Small intestine (tissue), 7 donors: ENCODE measurements at regions not wholly inside any gene's neighbourhood (a gene's known extent, or its start where the extent isn't known, plus 50 kb on each side); places are given as distances from the start of the nearest gene placed in this dataset.

Experiments used
- DNase-seq, 2 donors: peaks; one replicate each; pipeline versions ENCODE4 v3.0.0 to v3.0.0-alpha.2; 2013
- FAIRE-seq: peaks from 2 replicates; lab custom pipeline; 2012; peaks lifted over from hg19 to GRCh38; lab: Jason Lieb, UNC
- H3K27ac ChIP-seq, 3 donors: one replicate each; pipeline ENCODE4 v1.5.1; 2013; ENCODE audit warnings: low read length in 2 of 3, mild to moderate bottlenecking in 2 of 3, control low read depth in 1 of 3, inconsistent platforms in 1 of 3, low read depth in 1 of 3, moderate library complexity in 1 of 3
- H3K27me3 ChIP-seq, 3 donors: one replicate each; pipeline ENCODE4 v1.6.1; 2013; ENCODE audit warnings: low read length in 3 of 3, inconsistent platforms in 1 of 3; ENCODE audit not compliant: control insufficient read depth in 3 of 3, insufficient read depth in 3 of 3
- H3K36me3 ChIP-seq, 3 donors: one replicate each; pipeline ENCODE4 v1.6.1; 2013; ENCODE audit warnings: low read length in 3 of 3, inconsistent platforms in 1 of 3, low read depth in 1 of 3, mild to moderate bottlenecking in 1 of 3, moderate library complexity in 1 of 3; ENCODE audit not compliant: control insufficient read depth in 3 of 3, insufficient read depth in 2 of 3
- H3K4me1 ChIP-seq, 3 donors: one replicate each; pipeline ENCODE4 v1.6.1; 2013; ENCODE audit warnings: low read length in 2 of 3, inconsistent platforms in 1 of 3, low read depth in 1 of 3, mild to moderate bottlenecking in 1 of 3, moderate library complexity in 1 of 3; ENCODE audit not compliant: control insufficient read depth in 3 of 3, insufficient read depth in 2 of 3
- H3K4me3 ChIP-seq, 3 donors: one replicate each; pipeline ENCODE4 v1.5.1; 2013; ENCODE audit warnings: low read length in 3 of 3, control low read depth in 1 of 3, inconsistent platforms in 1 of 3, low read depth in 1 of 3, mild to moderate bottlenecking in 1 of 3, moderate library complexity in 1 of 3
- H3K9me3 ChIP-seq, 2 donors: one replicate each; pipeline ENCODE4 v1.6.1; 2013; ENCODE audit warnings: low read depth in 1 of 2, low read length in 1 of 2; ENCODE audit not compliant: control insufficient read depth in 2 of 2, insufficient read depth in 1 of 2
- WGBS, 3 donors: extraction: QIAGEN DNeasy Blood & Tissue Kit; methylation state at CpG; one replicate each; pipeline ENCODE4 v1.1.7; 2013; 5-methylcytosine and 5-hydroxymethylcytosine counted together
- donor health status: healthy with polysubstance abuse.
- donor health status: control.
- donor health status: control.
- donor health status: Bipolar disorder and iron deficiency.
- donor health status: healthy.

- FAIRE-seq (no peak), DNase-seq (no peak)
- H3K27me3 ChIP-seq: no peaks in the 10 kb centered on the region
- H3K4me3 ChIP-seq: no peak overlapping the region
- H3K36me3 ChIP-seq: no peaks in the 10 kb centered on the region
- no peak overlapping the region for H3K27ac ChIP-seq
- H3K9me3 ChIP-seq: no peaks in the 10 kb centered on the region
- H3K4me1 ChIP-seq: peaks cover 0 to 4% (median 0%) of the 10 kb centered on the region in 3 donors
- 74 to 84% (median 80%) methylated on average over 10 of the region's 10 CpGs for WGBS, 3 donors
Measured at GRCh38 chr10:133006202-133006601, 63.8 kb upstream of the CFAP46 start.

DNA sequence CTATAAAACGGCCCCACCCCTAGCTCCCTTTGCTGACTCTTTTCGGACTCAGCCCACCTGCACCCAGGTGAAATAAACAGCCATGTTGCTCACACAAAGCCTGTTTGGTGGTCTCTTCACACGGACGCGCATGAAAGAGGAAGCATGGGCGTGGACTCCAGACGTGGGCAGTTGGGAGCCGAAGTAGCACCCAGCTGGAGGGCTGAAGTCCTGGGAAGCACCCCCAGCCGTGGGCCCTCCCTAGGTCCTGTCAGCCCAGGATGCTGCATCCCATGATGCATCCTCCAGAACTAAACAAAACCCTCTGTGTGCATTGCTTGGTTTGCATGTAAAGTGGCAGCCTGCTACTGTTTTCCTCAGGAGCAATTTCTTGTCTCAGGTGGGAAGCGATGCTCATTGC, 62.1 kb upstream of the CFAP46 start:
- no peaks in the 10 kb centered on the region for H3K36me3 ChIP-seq
- FAIRE-seq: no peak
- H3K4me3 ChIP-seq: no peak overlapping the region
- no peak overlapping the region for H3K27ac ChIP-seq
- no peaks in the 10 kb centered on the region for H3K27me3 ChIP-seq
- no peak for DNase-seq
- no peaks in the 10 kb centered on the region for H3K9me3 ChIP-seq
- 62 to 73% (median 64%) methylated on average over 10 of the region's 10 CpGs for WGBS, 3 donors
- peaks cover 0 to 4% (median 0%) of the 10 kb centered on the region in 3 donors for H3K4me1 ChIP-seq

- Histone ChIP-seq H3K27ac (no peak overlapping the region), H3K4me3 (no peak overlapping the region), H3K27me3 (no peaks in the 10 kb centered on the region), H3K9me3 (no peaks in the 10 kb centered on the region), H3K36me3 (no peaks in the 10 kb centered on the region), H3K4me1 (no peaks in the 10 kb centered on the region)
- no peak for FAIRE-seq
- no peak for DNase-seq
- 48 to 71% (median 69%) methylated on average over 3 of the region's 3 CpGs for WGBS, 3 donors
Measured at GRCh38 chr10:133003188-133003587, 60.8 kb upstream of the CFAP46 start.

GRCh38 chr10:133002685-133003084, 60.3 kb upstream of the CFAP46 start:
- Histone ChIP-seq H3K4me1 (no peaks in the 10 kb centered on the region), H3K27me3 (no peaks in the 10 kb centered on the region), H3K27ac (no peak overlapping the region), H3K4me3 (no peak overlapping the region), H3K9me3 (no peaks in the 10 kb centered on the region), H3K36me3 (no peaks in the 10 kb centered on the region)
- 24 to 46% (median 41%) methylated on average over 2 of the region's 2 CpGs for WGBS, 3 donors
- FAIRE-seq (no peak), DNase-seq (no peak)

- no peaks in the 10 kb centered on the region for H3K4me1 ChIP-seq
- no peak for DNase-seq
- 83 to 93% (median 87%) methylated on average over 12 of the region's 12 CpGs for WGBS, 3 donors
- no peaks in the 10 kb centered on the region for H3K27me3 ChIP-seq
- no peaks in the 10 kb centered on the region for H3K36me3 ChIP-seq
- H3K4me3 ChIP-seq: no peak overlapping the region
- H3K27ac ChIP-seq: no peak overlapping the region
- no peak for FAIRE-seq
- H3K9me3 ChIP-seq: no peaks in the 10 kb centered on the region
Measured at GRCh38 chr10:133001114-133001513, 58.7 kb upstream of the CFAP46 start.

DNA sequence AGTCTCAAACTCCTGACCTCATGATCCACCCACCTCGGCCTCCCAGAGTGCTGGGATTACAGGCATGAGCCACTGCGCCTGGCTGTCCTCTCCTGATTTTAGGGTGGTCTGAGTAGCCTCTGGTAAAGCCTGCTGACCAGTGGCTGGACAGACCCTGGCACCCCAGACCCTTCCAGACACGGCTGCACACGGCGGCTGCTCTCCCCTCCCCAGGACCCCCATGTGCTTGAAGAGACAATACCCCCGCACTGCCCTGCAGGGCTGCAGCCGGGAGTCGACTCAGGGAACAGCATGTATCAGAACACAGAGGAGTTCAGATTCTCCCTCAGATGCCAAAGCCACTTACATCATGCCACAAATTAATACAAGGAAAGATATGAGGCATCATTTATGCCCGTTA, 58.3 kb upstream of the CFAP46 start:
- Histone ChIP-seq H3K9me3 (no peaks in the 10 kb centered on the region), H3K4me1 (no peaks in the 10 kb centered on the region), H3K27me3 (no peaks in the 10 kb centered on the region), H3K4me3 (no peak overlapping the region), H3K36me3 (no peaks in the 10 kb centered on the region), H3K27ac (no peak overlapping the region)
- no peak for FAIRE-seq
- WGBS, 3 donors: 80 to 84% (median 82%) methylated on average over 9 of the region's 9 CpGs
- DNase-seq: no peak

DNA sequence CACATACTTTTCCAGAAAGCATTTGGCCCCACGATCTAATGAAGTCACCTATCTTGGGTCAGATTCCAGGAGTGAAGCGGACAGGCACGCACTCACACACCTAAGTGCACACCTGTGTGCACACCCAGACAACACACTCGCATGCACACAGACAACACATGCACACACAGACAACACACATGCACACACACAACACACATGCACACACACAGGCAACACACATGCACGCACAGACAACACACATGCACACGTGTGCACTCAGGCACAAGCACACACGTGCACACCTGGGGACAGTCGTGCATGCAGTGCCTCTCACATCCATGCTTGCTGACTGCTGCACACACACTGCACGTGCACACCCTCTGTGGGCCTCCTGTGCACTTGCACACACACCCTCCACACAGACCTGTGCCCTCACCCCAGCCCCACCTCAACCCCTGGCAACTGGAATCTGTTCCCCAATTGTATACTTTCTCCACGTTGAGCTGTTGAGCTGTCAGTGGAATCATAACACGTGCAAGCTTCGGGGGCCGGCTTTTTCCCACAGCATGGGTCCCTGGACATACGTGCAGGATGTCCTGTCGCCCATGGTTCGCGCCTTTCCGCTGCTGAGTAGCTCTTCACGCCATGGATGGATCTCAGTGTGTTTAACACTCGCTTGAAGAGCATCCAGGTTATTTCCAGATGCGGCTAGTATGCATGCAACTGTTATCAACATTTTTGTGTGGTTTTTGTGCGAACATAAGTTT, 55.3 kb upstream of the CFAP46 start:
- WGBS, 3 donors: 78 to 82% (median 79%) methylated on average over 22 of the region's 22 CpGs
- Histone ChIP-seq H3K9me3 (peaks cover 0 to 1% of the 10 kb centered on the region in 2 donors), H3K36me3 (no peaks in the 10 kb centered on the region), H3K4me3 (no peak overlapping the region), H3K27me3 (no peaks in the 10 kb centered on the region), H3K27ac (no peak overlapping the region), H3K4me1 (no peaks in the 10 kb centered on the region)
- DNase-seq: no peak
- no peak for FAIRE-seq

DNA sequence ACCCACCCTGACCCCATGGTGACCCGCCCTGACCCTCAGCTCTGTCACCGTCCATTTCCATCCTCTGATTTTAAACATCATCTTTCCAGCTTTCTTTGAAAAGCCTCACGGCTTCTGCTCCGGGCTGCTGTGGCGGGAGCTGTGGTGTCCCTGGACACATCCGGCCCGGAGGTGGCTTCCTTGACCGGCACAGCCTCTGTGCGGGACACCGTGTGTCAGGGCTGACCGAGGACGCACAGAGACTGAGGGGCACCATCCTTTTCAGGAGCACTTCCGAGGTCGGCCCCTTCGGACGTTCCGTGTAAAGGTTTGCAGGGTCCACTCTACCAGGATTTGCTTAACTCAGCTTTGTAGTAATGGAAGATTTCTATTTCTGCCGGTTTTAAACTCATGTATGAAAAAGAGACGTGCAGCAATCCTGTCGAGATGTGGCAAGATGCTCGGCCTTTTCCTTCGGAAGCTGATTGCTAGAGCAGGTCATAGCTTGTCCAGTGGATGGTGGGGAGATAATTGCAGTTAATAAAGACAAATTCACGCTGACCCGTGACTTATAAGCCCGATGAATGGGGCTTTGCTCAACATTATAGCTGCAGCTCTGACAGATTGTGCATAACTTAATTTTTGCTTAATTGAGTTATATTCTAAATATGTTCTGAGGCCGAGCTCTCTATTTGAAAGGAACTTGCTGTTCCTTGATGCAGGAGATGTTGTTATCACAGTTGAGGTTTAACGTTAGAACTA, 54.4 kb upstream of the CFAP46 start:
- Histone ChIP-seq H3K27ac (no peak overlapping the region), H3K36me3 (no peaks in the 10 kb centered on the region), H3K4me1 (no peaks in the 10 kb centered on the region), H3K9me3 (peaks cover 0 to 1% of the 10 kb centered on the region in 2 donors), H3K4me3 (no peak overlapping the region), H3K27me3 (no peaks in the 10 kb centered on the region)
- FAIRE-seq (no peak), DNase-seq (no peak)
- WGBS, 3 donors: 82 to 85% (median 83%) methylated on average over 27 of the region's 27 CpGs
